ENCODE measurements at regions not wholly inside any gene's neighbourhood (a gene's known extent, or its start where the extent isn't known, plus 50 kb on each side); places are given as distances from the start of the nearest gene placed in this dataset.

- TF ChIP-seq CTCF (IDR thresholded peaks at IDR 0.05) (no peak), POLR2A (IDR thresholded peaks at IDR 0.05) (no peak)
Observed at GRCh38 chr19:28508666-28509065, 704.3 kb downstream of the UQCRFS1 start.
